ENCODE measurements at regions not wholly inside any gene's neighbourhood (a gene's known extent, or its start where the extent isn't known, plus 50 kb on each side); places are given as distances from the start of the nearest gene placed in this dataset.
"Not testable (repeated sequence)": the region's sequence is repeated elsewhere in the genome, so short reads cannot be mapped to it uniquely, and the experiment has no call there.

DNA sequence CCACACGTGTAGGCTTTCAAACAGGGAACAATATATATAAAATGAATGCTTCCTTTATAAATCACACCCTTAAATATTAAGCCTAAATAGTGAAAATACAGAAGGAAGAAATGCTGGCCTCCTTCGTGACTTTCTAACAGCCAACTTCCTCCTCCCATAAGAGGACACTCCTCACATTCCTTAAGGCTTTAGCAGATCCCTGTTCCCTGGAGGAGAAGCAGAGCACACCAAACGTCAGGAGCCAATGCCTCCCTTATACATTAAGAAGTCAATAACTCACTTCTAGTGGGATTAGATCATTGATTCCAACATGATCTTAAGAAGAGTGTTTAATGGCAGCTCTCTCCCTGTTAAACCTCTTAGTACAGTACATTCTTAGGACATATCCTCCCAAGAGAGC, 108.4 kb upstream of the FAM241A start:
- ChIA-PET POLR2A (no interaction called here), CTCF (no interaction called here)
- Histone ChIP-seq H3K27me3 (ENCODE audit: insufficient read depth, low read length, poor library complexity, severe bottlenecking) (no peaks in the 10 kb centered on the region), H3K4me3 (ENCODE audit: low read length) (no peak overlapping the region), H3K4me1 (ENCODE audit: insufficient read depth, low read length) (no peaks in the 10 kb centered on the region), H3K36me3 (ENCODE audit: insufficient read depth, low read length) (no peaks in the 10 kb centered on the region), H3K27ac (ENCODE audit: low read depth, low read length) (no peak overlapping the region), H3K9me3 (ENCODE audit: low read length) (no peaks in the 10 kb centered on the region)
- no peak overlapping the region for H3K4me3 Mint-ChIP-seq
- H3K36me3 Mint-ChIP-seq: no peaks in the 10 kb centered on the region
- DNase-seq: no peak
- no peak overlapping the region for H3K27ac Mint-ChIP-seq
- H3K4me1 Mint-ChIP-seq: no peaks in the 10 kb centered on the region
- H3K27me3 Mint-ChIP-seq: peaks cover 11 to 28% of the 10 kb centered on the region in 2 donors
- H3K9me3 Mint-ChIP-seq: no peaks in the 10 kb centered on the region

DNA sequence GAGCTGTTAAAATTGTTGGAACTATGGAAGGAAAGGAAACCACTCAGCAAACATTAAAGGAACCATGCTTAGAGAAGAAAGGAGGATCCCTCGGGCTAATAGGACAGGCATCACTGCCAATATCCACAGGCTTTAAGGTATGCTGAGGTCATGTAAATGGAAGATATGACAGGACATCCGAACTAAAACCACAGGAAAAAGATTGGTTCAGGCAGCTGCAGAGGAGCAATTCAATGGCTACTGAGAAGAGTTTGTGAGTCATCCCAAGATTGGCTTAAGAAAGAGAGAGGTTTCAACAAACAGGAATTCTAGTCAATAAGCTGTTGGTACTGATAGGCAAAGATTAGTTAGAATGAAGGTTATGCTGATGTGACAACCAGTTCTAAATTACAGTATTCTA, 106.4 kb upstream of the FAM241A start:
- H3K36me3 ChIP-seq (ENCODE audit: insufficient read depth, low read length): no peaks in the 10 kb centered on the region
- no peaks in the 10 kb centered on the region for H3K27me3 ChIP-seq (ENCODE audit: insufficient read depth, low read length, poor library complexity, severe bottlenecking)
- H3K4me1 ChIP-seq (ENCODE audit: insufficient read depth, low read length): no peaks in the 10 kb centered on the region
- POLR2A ChIA-PET: no interaction called here
- CTCF ChIA-PET: no interaction called here
- H3K27ac ChIP-seq (ENCODE audit: low read depth, low read length): no peak overlapping the region
- peaks cover 3 to 21% of the 10 kb centered on the region in 2 donors for H3K27me3 Mint-ChIP-seq
- H3K9me3 ChIP-seq (ENCODE audit: low read length): no peaks in the 10 kb centered on the region
- H3K4me1 Mint-ChIP-seq: no peaks in the 10 kb centered on the region
- H3K36me3 Mint-ChIP-seq: no peaks in the 10 kb centered on the region
- no peaks in the 10 kb centered on the region for H3K9me3 Mint-ChIP-seq
- no peak overlapping the region for H3K27ac Mint-ChIP-seq
- H3K4me3 Mint-ChIP-seq: no peak overlapping the region
- H3K4me3 ChIP-seq (ENCODE audit: low read length): no peak overlapping the region
- no peak for DNase-seq

DNA sequence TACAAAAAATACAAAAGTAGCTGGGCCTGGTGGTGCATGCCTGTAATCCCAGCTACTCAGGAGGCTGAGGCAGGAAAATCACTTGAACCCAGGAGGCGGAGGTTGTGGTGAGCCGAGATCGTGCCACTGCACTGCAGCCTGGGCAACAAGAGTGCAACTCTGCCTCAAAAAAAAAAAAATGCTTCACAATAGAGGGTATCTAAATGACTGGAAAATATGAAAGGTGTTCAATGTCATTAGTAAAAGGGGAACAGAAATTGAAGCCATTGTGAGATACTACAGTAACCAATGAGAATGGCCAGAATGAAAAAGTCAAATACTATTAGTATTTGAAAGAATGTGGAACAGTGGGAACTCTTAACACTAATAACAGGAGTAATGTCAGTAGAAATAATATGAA, 96.1 kb upstream of the FAM241A start:
- CTCF ChIA-PET; H3K27me3 ChIP-seq (ENCODE audit: insufficient read depth, low read length, poor library complexity, severe bottlenecking); H3K27me3 Mint-ChIP-seq; POLR2A ChIA-PET; H3K9me3 ChIP-seq (ENCODE audit: low read length); H3K4me1 ChIP-seq (ENCODE audit: insufficient read depth, low read length); H3K36me3 ChIP-seq (ENCODE audit: insufficient read depth, low read length); H3K4me3 Mint-ChIP-seq; H3K9me3 Mint-ChIP-seq; H3K4me3 ChIP-seq (ENCODE audit: low read length); DNase-seq; H3K27ac ChIP-seq (ENCODE audit: low read depth, low read length); H3K4me1 Mint-ChIP-seq; H3K27ac Mint-ChIP-seq; H3K36me3 Mint-ChIP-seq: not testable (repeated sequence)

DNA sequence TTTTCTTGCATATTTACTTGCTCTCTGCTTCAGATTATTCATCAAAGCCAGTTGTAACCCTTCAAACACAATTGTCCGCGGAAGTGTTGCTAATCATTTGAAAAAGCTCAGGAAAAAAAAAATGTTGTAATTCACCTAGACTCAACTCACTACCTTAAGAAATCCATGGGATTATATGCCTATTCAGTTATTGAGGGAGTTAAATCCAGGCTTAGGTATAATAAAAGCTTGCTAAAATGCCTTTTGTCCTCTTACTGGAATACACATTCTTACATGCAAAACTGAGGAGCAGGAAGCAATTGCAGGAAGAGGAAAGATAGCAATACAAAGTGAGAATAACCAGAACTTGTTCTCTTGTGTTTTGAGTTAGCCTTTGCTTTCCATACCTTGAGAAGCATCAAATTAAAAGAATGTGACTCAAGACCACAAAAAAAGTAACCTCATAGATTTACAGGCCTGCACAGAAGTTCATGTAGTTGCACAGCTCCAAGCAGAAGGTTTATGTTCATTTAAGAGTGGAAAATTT, 91.4 kb upstream of the FAM241A start:
- Mint-ChIP-seq H3K4me1 (no peaks in the 10 kb centered on the region), H3K4me3 (no peak overlapping the region), H3K27ac (no peak overlapping the region), H3K27me3 (peaks cover 5 to 20% of the 10 kb centered on the region in 2 donors), H3K36me3 (no peaks in the 10 kb centered on the region), H3K9me3 (no peaks in the 10 kb centered on the region)
- H3K9me3 ChIP-seq (ENCODE audit: low read length): no peaks in the 10 kb centered on the region
- DNase-seq: no peak
- ChIA-PET CTCF (no interaction called here), POLR2A (no interaction called here)
- no peaks in the 10 kb centered on the region for H3K27me3 ChIP-seq (ENCODE audit: insufficient read depth, low read length, poor library complexity, severe bottlenecking)
- H3K27ac ChIP-seq (ENCODE audit: low read depth, low read length): no peak overlapping the region
- H3K36me3 ChIP-seq (ENCODE audit: insufficient read depth, low read length): no peaks in the 10 kb centered on the region
- no peak overlapping the region for H3K4me3 ChIP-seq (ENCODE audit: low read length)
- H3K4me1 ChIP-seq (ENCODE audit: insufficient read depth, low read length): no peaks in the 10 kb centered on the region

DNA sequence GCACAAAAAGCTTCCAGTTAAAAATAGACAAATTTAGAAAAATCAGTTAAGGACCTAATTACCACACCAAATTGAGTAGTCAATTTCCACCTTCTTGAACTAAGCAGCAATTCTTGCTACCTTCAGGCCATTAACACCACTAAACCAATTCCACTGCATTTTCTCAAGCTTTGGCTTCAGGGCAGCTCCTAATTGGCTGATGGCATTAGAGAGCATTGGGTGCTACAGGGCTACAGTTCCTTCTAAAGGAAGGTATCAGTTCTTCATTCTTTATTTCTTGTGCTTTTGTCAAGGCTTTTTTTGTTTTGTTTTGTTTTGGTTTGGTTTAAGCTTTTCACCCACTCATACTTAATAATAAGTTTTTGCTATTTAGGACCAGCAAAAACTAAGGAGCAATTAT, 90.2 kb upstream of the FAM241A start:
- Histone ChIP-seq H3K4me3 (ENCODE audit: low read length) (no peak overlapping the region), H3K4me1 (ENCODE audit: insufficient read depth, low read length) (no peaks in the 10 kb centered on the region), H3K27ac (ENCODE audit: low read depth, low read length) (no peak overlapping the region), H3K27me3 (ENCODE audit: insufficient read depth, low read length, poor library complexity, severe bottlenecking) (no peaks in the 10 kb centered on the region), H3K36me3 (ENCODE audit: insufficient read depth, low read length) (no peaks in the 10 kb centered on the region), H3K9me3 (ENCODE audit: low read length) (no peaks in the 10 kb centered on the region)
- CTCF ChIA-PET: no interaction called here
- Mint-ChIP-seq H3K27ac (no peak overlapping the region), H3K4me3 (no peak overlapping the region), H3K27me3 (peaks cover 2 to 20% of the 10 kb centered on the region in 2 donors), H3K36me3 (no peaks in the 10 kb centered on the region), H3K4me1 (no peaks in the 10 kb centered on the region), H3K9me3 (no peaks in the 10 kb centered on the region)
- POLR2A ChIA-PET: no interaction called here
- no peak for DNase-seq

DNA sequence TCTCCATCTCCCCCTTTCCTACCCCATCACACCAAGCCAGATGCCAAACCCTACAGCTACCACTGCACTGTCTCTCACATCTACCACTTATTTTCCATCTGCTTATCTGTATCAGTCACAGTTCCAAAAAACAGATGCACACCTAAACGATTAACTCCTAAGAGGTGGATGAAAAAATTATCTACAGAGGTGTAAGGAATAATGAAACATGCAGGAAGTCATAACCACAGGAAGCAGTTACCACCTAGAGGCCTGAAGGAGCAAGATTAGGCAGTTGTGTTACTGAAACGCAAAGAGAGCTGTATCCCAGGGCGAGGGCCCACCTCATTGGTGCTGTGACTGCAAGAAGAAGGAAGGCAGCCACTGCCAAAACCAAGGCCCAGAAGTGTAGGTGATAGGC, 87.8 kb upstream of the FAM241A start:
- Histone ChIP-seq H3K27ac (ENCODE audit: low read depth, low read length) (no peak overlapping the region), H3K36me3 (ENCODE audit: insufficient read depth, low read length) (no peaks in the 10 kb centered on the region), H3K27me3 (ENCODE audit: insufficient read depth, low read length, poor library complexity, severe bottlenecking) (peaks cover 4% of the 10 kb centered on the region), H3K4me3 (ENCODE audit: low read length) (no peak overlapping the region), H3K4me1 (ENCODE audit: insufficient read depth, low read length) (no peaks in the 10 kb centered on the region), H3K9me3 (ENCODE audit: low read length) (no peaks in the 10 kb centered on the region)
- ChIA-PET CTCF (no interaction called here), POLR2A (no interaction called here)
- DNase-seq: no peak
- H3K9me3 Mint-ChIP-seq: no peaks in the 10 kb centered on the region
- H3K36me3 Mint-ChIP-seq: peaks cover 0 to 2% (median 0%) of the 10 kb centered on the region in 3 donors
- H3K27ac Mint-ChIP-seq: no peak overlapping the region
- peaks cover 5 to 33% of the 10 kb centered on the region in 2 donors for H3K27me3 Mint-ChIP-seq
- no peaks in the 10 kb centered on the region for H3K4me1 Mint-ChIP-seq
- H3K4me3 Mint-ChIP-seq: no peak overlapping the region

DNA sequence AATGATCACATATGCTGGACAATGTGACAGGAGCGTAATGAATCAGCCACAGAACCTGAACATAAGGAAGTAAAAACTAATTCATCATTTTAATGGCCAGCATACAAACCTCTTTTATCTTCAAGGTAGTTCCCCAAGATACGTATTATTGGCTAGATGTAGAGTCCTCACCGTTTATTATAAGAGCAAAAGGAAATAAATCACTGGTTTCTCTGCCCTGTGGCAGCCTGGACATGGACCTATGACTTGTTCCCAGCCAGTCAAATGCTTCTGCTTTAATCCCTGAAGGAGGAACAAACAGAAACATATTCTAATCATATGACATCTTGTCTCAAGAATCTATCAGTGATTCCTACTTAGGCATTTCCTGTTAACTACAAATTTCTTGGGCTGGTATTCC, 86.8 kb upstream of the FAM241A start:
- no peaks in the 10 kb centered on the region for H3K9me3 Mint-ChIP-seq
- H3K9me3 ChIP-seq (ENCODE audit: low read length): no peaks in the 10 kb centered on the region
- no peak overlapping the region for H3K27ac ChIP-seq (ENCODE audit: low read depth, low read length)
- H3K4me1 Mint-ChIP-seq: no peaks in the 10 kb centered on the region
- peaks cover 0 to 2% (median 0%) of the 10 kb centered on the region in 3 donors for H3K36me3 Mint-ChIP-seq
- H3K4me3 Mint-ChIP-seq: no peak overlapping the region
- H3K4me1 ChIP-seq (ENCODE audit: insufficient read depth, low read length): no peaks in the 10 kb centered on the region
- peaks cover 4 to 33% of the 10 kb centered on the region in 2 donors for H3K27me3 Mint-ChIP-seq
- H3K27ac Mint-ChIP-seq: no peak overlapping the region
- H3K36me3 ChIP-seq (ENCODE audit: insufficient read depth, low read length): no peaks in the 10 kb centered on the region
- no peak for DNase-seq
- CTCF ChIA-PET: no interaction called here
- H3K4me3 ChIP-seq (ENCODE audit: low read length): no peak overlapping the region
- H3K27me3 ChIP-seq (ENCODE audit: insufficient read depth, low read length, poor library complexity, severe bottlenecking): peaks cover 4% of the 10 kb centered on the region
- POLR2A ChIA-PET: no interaction called here

DNA sequence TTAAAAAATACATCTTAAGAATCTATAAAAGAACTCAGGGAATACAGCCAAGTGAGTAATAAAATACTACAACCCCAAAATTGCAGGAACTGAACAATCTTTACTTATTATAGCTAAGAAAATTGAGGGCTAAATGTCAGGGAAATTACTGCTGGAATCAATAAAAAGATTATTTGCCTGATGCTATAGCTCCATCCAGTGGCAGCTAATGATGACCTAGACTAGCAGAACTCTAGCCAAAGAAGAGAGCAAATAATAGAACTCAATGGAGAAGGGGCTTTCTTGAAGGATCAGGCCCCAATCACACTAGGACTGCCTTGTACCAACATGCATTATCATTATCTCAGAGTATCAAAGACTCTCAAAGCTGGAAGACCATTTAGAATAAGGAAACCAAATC, 85.0 kb upstream of the FAM241A start:
- no peaks in the 10 kb centered on the region for H3K9me3 Mint-ChIP-seq
- peaks cover 0 to 2% (median 0%) of the 10 kb centered on the region in 3 donors for H3K36me3 Mint-ChIP-seq
- Histone ChIP-seq H3K27ac (ENCODE audit: low read depth, low read length) (no peak overlapping the region), H3K4me3 (ENCODE audit: low read length) (no peak overlapping the region), H3K36me3 (ENCODE audit: insufficient read depth, low read length) (no peaks in the 10 kb centered on the region), H3K4me1 (ENCODE audit: insufficient read depth, low read length) (no peaks in the 10 kb centered on the region), H3K27me3 (ENCODE audit: insufficient read depth, low read length, poor library complexity, severe bottlenecking) (peaks cover 4% of the 10 kb centered on the region), H3K9me3 (ENCODE audit: low read length) (no peaks in the 10 kb centered on the region)
- POLR2A ChIA-PET: no interaction called here
- CTCF ChIA-PET: no interaction called here
- no peaks in the 10 kb centered on the region for H3K4me1 Mint-ChIP-seq
- H3K4me3 Mint-ChIP-seq: no peak overlapping the region
- H3K27ac Mint-ChIP-seq: peak overlapping the region in 1 of 8 donors; percentile 11
- no peak for DNase-seq
- peaks cover 4 to 40% of the 10 kb centered on the region in 2 donors for H3K27me3 Mint-ChIP-seq

DNA sequence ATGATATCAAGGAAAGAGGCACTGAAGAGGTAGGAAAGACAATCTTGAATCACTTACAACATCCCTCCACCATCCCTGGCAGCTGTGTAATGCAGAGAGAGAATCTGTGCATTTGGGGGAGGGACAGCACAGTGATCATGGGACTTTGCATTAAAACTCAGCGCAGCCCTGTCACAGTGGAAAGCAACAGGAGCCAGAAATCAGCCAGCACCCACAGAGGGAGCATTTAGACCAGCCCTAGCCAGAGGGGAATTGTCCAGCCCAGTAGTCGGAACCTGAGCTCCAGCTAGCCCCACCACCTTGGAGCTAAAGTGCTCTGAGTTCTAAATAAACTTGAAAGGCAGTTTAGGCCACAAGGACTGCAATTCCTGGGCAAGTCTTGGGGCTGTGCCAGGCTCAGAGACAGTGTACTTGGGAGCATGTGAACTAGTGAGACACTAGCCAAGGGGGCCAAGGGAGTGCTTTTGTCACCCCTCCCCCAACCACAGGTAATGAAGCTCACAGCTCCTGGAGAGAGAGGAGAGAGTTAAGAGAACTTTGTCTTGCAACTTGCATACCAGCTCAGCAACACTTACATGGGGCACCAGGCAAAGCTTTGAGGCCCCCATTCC, 83.9 kb upstream of the FAM241A start:
- Histone ChIP-seq H3K9me3 (ENCODE audit: low read length) (no peaks in the 10 kb centered on the region), H3K36me3 (ENCODE audit: insufficient read depth, low read length) (no peaks in the 10 kb centered on the region), H3K27me3 (ENCODE audit: insufficient read depth, low read length, poor library complexity, severe bottlenecking) (peaks cover 4% of the 10 kb centered on the region), H3K27ac (ENCODE audit: low read depth, low read length) (no peak overlapping the region), H3K4me1 (ENCODE audit: insufficient read depth, low read length) (no peaks in the 10 kb centered on the region), H3K4me3 (ENCODE audit: low read length) (no peak overlapping the region)
- ChIA-PET CTCF (no interaction called here), POLR2A (no interaction called here)
- no peaks in the 10 kb centered on the region for H3K9me3 Mint-ChIP-seq
- DNase-seq: no peak
- no peak overlapping the region for H3K27ac Mint-ChIP-seq
- no peak overlapping the region for H3K4me3 Mint-ChIP-seq
- peaks cover 0 to 2% (median 0%) of the 10 kb centered on the region in 3 donors for H3K36me3 Mint-ChIP-seq
- no peaks in the 10 kb centered on the region for H3K4me1 Mint-ChIP-seq
- H3K27me3 Mint-ChIP-seq: peaks cover 8 to 42% of the 10 kb centered on the region in 2 donors
